Mesothelial cell of epicardium (in vitro differentiated cells): ENCODE measurements at regions not wholly inside any gene's neighbourhood (a gene's known extent, or its start where the extent isn't known, plus 50 kb on each side); places are given as distances from the start of the nearest gene placed in this dataset.

ENCODE experiments used
- DNase-seq, 2 experiments: peaks; one replicate each; pipeline ENCODE4 v3.0.0; 2021; ENCODE audit warnings: low spot score in 2 of 2; ENCODE audit not compliant: unreplicated experiment in 2 of 2
- H3K27ac Mint-ChIP-seq: 2 replicates; pipeline ENCODE4 v1.8.0; 2021; ENCODE audit warnings: mixed read lengths
- H3K27me3 Mint-ChIP-seq: 2 replicates; pipeline ENCODE4 v1.8.0; 2021; ENCODE audit warnings: low read depth, mixed read lengths
- H3K36me3 Mint-ChIP-seq: 2 replicates; pipeline ENCODE4 v1.8.0; 2021; ENCODE audit warnings: mixed read lengths
- H3K4me1 Mint-ChIP-seq: 2 replicates; pipeline ENCODE4 v1.8.0; 2021; ENCODE audit warnings: mixed read lengths
- H3K4me3 Mint-ChIP-seq: 2 replicates; pipeline ENCODE4 v1.8.0; 2021; ENCODE audit warnings: mild to moderate bottlenecking, moderate library complexity, mixed read lengths
- H3K9me3 Mint-ChIP-seq: 2 replicates; pipeline ENCODE4 v1.8.0; 2021; ENCODE audit warnings: mixed read lengths
- TF ChIP-seq, protein P1 (sequence below): fragments of 200-600 bp; sonication (generic); IDR thresholded peaks from one replicate; pipeline ENCODE4 v1.5.0; 2021; ENCODE audit warnings: antibody characterized with exemption; ENCODE audit not compliant: unreplicated experiment

DNA sequence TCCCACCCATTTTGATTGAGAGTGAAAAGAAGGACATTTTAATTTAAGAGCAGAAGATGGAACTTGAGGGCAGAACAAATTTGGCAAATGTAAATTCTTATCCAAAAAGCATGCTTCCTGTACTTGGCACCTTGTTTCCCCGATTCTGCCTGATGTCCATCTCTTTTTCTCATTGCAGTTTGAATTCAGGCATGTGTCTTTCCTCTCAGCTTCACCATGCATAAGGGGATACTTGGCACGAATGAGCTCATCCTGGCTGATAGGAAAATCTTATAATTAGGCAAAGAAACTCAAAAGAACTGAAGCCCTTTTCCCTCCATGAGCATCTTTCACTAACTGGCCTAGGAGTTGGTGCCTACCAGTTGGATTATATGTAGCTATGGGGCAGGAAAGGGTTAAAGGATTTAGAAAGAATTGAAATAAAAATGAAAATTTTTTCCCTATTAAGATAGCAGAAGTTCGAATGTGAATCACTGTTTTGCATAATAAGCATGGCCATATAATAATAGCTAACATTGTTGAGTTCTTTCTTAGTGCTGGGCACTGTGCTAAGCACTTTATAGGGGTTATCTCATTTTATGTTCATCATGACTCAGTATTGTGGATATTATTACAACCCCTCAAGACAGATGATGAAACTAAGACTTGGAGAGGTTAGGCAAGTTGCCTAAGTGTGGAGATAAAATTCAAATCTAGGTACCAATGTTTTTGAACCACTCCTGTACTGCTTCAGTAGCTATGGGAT, 386.6 kb downstream of the KCNRG start:
- TF ChIP-seq, protein P1, sequence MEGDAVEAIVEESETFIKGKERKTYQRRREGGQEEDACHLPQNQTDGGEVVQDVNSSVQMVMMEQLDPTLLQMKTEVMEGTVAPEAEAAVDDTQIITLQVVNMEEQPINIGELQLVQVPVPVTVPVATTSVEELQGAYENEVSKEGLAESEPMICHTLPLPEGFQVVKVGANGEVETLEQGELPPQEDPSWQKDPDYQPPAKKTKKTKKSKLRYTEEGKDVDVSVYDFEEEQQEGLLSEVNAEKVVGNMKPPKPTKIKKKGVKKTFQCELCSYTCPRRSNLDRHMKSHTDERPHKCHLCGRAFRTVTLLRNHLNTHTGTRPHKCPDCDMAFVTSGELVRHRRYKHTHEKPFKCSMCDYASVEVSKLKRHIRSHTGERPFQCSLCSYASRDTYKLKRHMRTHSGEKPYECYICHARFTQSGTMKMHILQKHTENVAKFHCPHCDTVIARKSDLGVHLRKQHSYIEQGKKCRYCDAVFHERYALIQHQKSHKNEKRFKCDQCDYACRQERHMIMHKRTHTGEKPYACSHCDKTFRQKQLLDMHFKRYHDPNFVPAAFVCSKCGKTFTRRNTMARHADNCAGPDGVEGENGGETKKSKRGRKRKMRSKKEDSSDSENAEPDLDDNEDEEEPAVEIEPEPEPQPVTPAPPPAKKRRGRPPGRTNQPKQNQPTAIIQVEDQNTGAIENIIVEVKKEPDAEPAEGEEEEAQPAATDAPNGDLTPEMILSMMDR, result no peak
- DNase-seq, result no peak

DNA sequence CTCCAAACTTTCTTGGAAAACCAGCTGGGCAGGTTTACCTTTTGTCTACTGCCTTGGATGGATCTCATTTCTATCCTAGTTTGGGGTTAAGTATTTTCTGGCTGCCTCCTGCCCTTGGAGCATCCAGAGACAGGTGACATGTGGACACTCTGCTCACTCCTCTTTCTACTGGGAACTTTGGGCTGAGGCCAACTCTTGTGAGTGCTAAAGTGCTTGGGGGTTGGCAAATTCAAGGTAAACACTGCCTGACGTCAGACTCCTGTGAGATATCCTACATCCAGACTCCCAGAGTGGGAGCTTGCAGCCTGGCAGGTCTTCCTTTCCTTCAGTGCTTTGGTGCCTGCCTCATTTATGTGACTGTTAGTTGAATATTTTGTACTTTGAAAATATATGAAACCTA, 388.1 kb downstream of the KCNRG start:
- TF ChIP-seq, protein P1, result no peak
- Mint-ChIP-seq H3K27ac (no peak overlapping the region), H3K36me3 (peaks cover 3% of the 10 kb centered on the region), H3K9me3 (no peaks in the 10 kb centered on the region), H3K27me3 (no peaks in the 10 kb centered on the region), H3K4me3 (no peak overlapping the region), H3K4me1 (peaks cover 21% of the 10 kb centered on the region)
- DNase-seq, result no peak

More for the DNA sequence above, 386.6 kb downstream of the KCNRG start:
- Mint-ChIP-seq H3K27ac (no peak overlapping the region), H3K36me3 (peaks cover 7% of the 10 kb centered on the region), H3K4me1 (peaks cover 21% of the 10 kb centered on the region), H3K4me3 (no peak overlapping the region), H3K27me3 (no peaks in the 10 kb centered on the region), H3K9me3 (no peaks in the 10 kb centered on the region)

DNA sequence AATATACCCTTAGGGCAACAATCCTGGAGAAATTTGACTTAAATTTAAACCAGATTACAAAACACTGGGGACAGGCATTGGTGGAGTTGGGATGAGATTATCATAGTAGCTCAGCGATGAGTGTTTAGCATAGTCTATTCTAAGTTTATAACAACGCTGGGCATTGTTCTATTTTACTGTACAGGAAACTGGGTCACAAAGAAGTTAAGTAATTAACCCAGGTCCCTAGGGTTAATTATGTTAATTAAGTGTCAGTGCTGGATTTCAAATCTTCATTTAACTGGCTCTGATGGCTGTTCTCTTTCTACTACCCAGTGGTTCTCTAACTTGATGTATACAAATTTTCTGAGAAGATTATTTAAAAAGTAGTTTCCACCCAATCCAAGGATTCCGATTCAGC, 388.9 kb downstream of the KCNRG start:
- peaks cover 21% of the 10 kb centered on the region for H3K4me1 Mint-ChIP-seq
- H3K36me3 Mint-ChIP-seq, result peaks cover 3% of the 10 kb centered on the region
- TF ChIP-seq, protein P1, result no peak
- H3K27me3 Mint-ChIP-seq, result no peaks in the 10 kb centered on the region
- DNase-seq, result no peak
- H3K27ac Mint-ChIP-seq, result no peak overlapping the region
- no peak overlapping the region for H3K4me3 Mint-ChIP-seq
- no peaks in the 10 kb centered on the region for H3K9me3 Mint-ChIP-seq

DNA sequence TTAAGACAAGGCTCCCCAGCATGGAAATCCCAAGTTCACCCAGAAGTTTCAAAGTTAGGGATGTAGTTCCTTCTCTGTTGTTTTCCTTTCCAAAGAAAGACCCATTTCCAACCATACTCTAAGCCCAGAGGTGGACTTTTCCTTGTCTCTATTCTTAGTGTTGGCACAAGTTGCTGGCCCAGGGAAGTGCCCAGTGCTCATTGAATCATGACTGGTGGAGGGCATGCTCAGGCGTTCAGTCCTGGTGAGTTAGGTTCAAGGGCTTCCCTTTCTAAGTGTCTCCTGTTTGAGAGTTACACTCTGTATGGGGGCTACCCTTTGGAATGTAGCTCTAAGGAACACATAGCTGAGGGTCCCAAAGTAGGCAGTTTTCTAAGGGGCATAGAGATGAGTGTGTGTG, 389.5 kb downstream of the KCNRG start:
- Mint-ChIP-seq H3K4me1 (peaks cover 20% of the 10 kb centered on the region), H3K27me3 (no peaks in the 10 kb centered on the region), H3K36me3 (peaks cover 3% of the 10 kb centered on the region), H3K9me3 (no peaks in the 10 kb centered on the region), H3K4me3 (no peak overlapping the region), H3K27ac (no peak overlapping the region)
- TF ChIP-seq, protein P1, result no peak
- DNase-seq, result no peak

DNA sequence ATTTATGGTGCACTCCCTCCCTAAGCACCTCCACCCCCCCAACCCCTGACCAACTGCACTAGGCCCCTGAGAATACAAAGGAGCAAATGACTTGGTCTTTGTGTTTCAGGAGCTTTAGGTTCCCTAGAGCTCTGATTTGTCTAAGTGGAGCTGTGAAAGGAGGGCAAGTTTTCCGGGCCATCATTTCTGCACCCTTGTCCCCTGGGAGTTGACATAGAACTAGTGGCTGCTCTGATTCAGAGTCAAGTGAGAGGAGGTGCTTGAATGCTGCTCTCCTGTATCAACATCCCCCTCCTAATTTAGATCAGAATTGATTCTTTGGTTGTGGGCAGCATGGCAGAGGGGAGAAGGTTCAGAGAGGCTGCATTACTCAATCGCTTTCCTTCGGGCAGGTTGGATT, 391.6 kb downstream of the KCNRG start:
- H3K27ac Mint-ChIP-seq, result no peak overlapping the region
- TF ChIP-seq, protein P1, result no peak
- peaks cover 18% of the 10 kb centered on the region for H3K4me1 Mint-ChIP-seq
- no peaks in the 10 kb centered on the region for H3K27me3 Mint-ChIP-seq
- peaks cover 3% of the 10 kb centered on the region for H3K36me3 Mint-ChIP-seq
- H3K9me3 Mint-ChIP-seq, result no peaks in the 10 kb centered on the region
- H3K4me3 Mint-ChIP-seq, result no peak overlapping the region
- no peak for DNase-seq
